WI38 (cell line): ENCODE measurements at regions not wholly inside any gene's neighbourhood (a gene's known extent, or its start where the extent isn't known, plus 50 kb on each side); places are given as distances from the start of the nearest gene placed in this dataset.
"Not testable (repeated sequence)": the region's sequence is repeated elsewhere in the genome, so short reads cannot be mapped to it uniquely, and the experiment has no call there.

Source experiments
- H3K4me3 ChIP-seq: 2 replicates; pipeline ENCODE4 v1.5.1; 2011; ENCODE audit warnings: low read depth, mild to moderate bottlenecking, control low read depth, low read length
- CTCF ChIP-seq: IDR thresholded peaks from 2 replicates; pipeline ENCODE4 v1.5.1; 2012; ENCODE audit warnings: low read depth, mild to moderate bottlenecking, control low read depth, low read length

- no peak for TF ChIP-seq CTCF
- no peak overlapping the region for H3K4me3 ChIP-seq
Observed at GRCh38 chr12:46650688-46651087, 175.1 kb downstream of the SLC38A4 start.

GRCh38 chr12:46649433-46649832 lies 176.4 kb downstream of the SLC38A4 start:
- TF ChIP-seq CTCF, result no peak

GRCh38 chr12:46647034-46647433 lies 178.8 kb downstream of the SLC38A4 start:
- no peak for TF ChIP-seq CTCF
- H3K4me3 ChIP-seq, result no peak overlapping the region

More at GRCh38 chr12:46649433-46649832, 176.4 kb downstream of the SLC38A4 start:
- H3K4me3 ChIP-seq, result no peak overlapping the region

- not testable (repeated sequence) for H3K4me3 ChIP-seq
Observed at GRCh38 chr12:46641649-46642048, 184.1 kb downstream of the SLC38A4 start.

GRCh38 chr12:46635818-46636217 lies 190.0 kb downstream of the SLC38A4 start:
- H3K4me3 ChIP-seq, result no peak overlapping the region
- TF ChIP-seq CTCF, result no peak

- no peak for TF ChIP-seq CTCF
- no peak overlapping the region for H3K4me3 ChIP-seq
Observed at GRCh38 chr12:46629331-46630229, 196.2 kb downstream of the SLC38A4 start.

- TF ChIP-seq CTCF, result no peak
- no peak overlapping the region for H3K4me3 ChIP-seq
Observed at GRCh38 chr12:46628176-46628575, 197.6 kb downstream of the SLC38A4 start.
